Stimulated activated CD4-positive, alpha-beta T cell treated with anti-CD3 and anti-CD28 coated beads, Interleukin-12 subunit alpha, Interleukin-12 subunit beta, amount 100 ng/mL, for 48 hours (primary cell): ENCODE measurements at regions not wholly inside any gene's neighbourhood (a gene's known extent, or its start where the extent isn't known, plus 50 kb on each side); places are given as distances from the start of the nearest gene placed in this dataset.

Experiments
- DNase-seq, 3 donors: peaks; one replicate each; pipeline ENCODE4 v3.0.0-alpha.2; 2020; ENCODE audit warnings: low read depth in 2 of 3, low spot score in 1 of 3

- no peak for DNase-seq
These were observed 83.3 kb downstream of the ALDH8A1 start for GRCh38 chr6:134866563-134866962.

- DNase-seq = no peak
These were observed 85.3 kb downstream of the ALDH8A1 start for GRCh38 chr6:134864558-134864957.

- no peak for DNase-seq
These were observed 86.0 kb downstream of the ALDH8A1 start for GRCh38 chr6:134863763-134864510.

GRCh38 chr6:134854366-134854765 is 95.5 kb downstream of the ALDH8A1 start:
- no peak for DNase-seq

- no peak for DNase-seq
These were observed 96.5 kb downstream of the ALDH8A1 start for GRCh38 chr6:134853111-134854055.

GRCh38 chr6:134851548-134851947 is 98.4 kb downstream of the ALDH8A1 start:
- no peak for DNase-seq

GRCh38 chr6:134850721-134851305 is 99.1 kb downstream of the ALDH8A1 start:
- no peak for DNase-seq

GRCh38 chr6:134849920-134850447 is 99.9 kb downstream of the ALDH8A1 start:
- no peak for DNase-seq

- DNase-seq = no peak
These were observed 101.8 kb downstream of the ALDH8A1 start for GRCh38 chr6:134848076-134848475.

- no peak for DNase-seq
These were observed 103.0 kb downstream of the ALDH8A1 start for GRCh38 chr6:134846865-134847264.

- DNase-seq = no peak
These were observed 103.9 kb downstream of the ALDH8A1 start for GRCh38 chr6:134846031-134846430.

GRCh38 chr6:134844120-134844519 is 105.8 kb downstream of the ALDH8A1 start:
- no peak for DNase-seq

- DNase-seq = no peak
These were observed 109.6 kb downstream of the ALDH8A1 start for GRCh38 chr6:134840086-134840867.

GRCh38 chr6:134835993-134836392 is 113.9 kb downstream of the ALDH8A1 start:
- DNase-seq = no peak

- no peak for DNase-seq
These were observed 119.0 kb downstream of the ALDH8A1 start for GRCh38 chr6:134830940-134831339.

- no peak for DNase-seq
These were observed 119.7 kb downstream of the ALDH8A1 start for GRCh38 chr6:134830194-134830593.

- no peak for DNase-seq
These were observed 121.3 kb downstream of the ALDH8A1 start for GRCh38 chr6:134828641-134829040.

GRCh38 chr6:134826889-134827737 is 122.8 kb downstream of the ALDH8A1 start:
- no peak for DNase-seq

- no peak for DNase-seq
These were observed 126.2 kb downstream of the ALDH8A1 start for GRCh38 chr6:134823710-134824034.
